CD4-positive, alpha-beta memory T cell (primary cell): ENCODE measurements at regions not wholly inside any gene's neighbourhood (a gene's known extent, or its start where the extent isn't known, plus 50 kb on each side); places are given as distances from the start of the nearest gene placed in this dataset.
"Not testable (repeated sequence)": the region's sequence is repeated elsewhere in the genome, so short reads cannot be mapped to it uniquely, and the experiment has no call there.

Experiments
- CTCF ChIA-PET: fragments of 350-600 bp; sonication (Branson Sonifier 250); formaldehyde crosslinking; loops from one replicate; lab custom pipeline; 2021; ENCODE audit warnings: inconsistent platforms; ENCODE audit not compliant: partially characterized antibody; lab: Charles Lee
- POLR2A ChIA-PET: fragments of 350-600 bp; sonication (Branson Sonifier 250); formaldehyde crosslinking; loops from one replicate; lab custom pipeline; 2021; ENCODE audit not compliant: partially characterized antibody; lab: Charles Lee
- DNase-seq, 5 donors: peaks; one replicate each; pipeline versions ENCODE4 v3.0.0 to v3.0.0-alpha.2; 2020 to 2022; ENCODE audit warnings: mixed read lengths in 1 of 5
- H3K27ac ChIP-seq: one replicate; pipeline ENCODE4 v1.7.0; 2013; ENCODE audit warnings: low read depth, low read length
- H3K27me3 ChIP-seq: 2 replicates; pipeline ENCODE4 v1.7.0; 2013; ENCODE audit warnings: mild to moderate bottlenecking, low read length, moderate library complexity; ENCODE audit not compliant: insufficient read depth
- H3K36me3 ChIP-seq: 2 replicates; pipeline ENCODE4 v1.7.0; 2013; ENCODE audit warnings: mild to moderate bottlenecking, low read length, moderate library complexity; ENCODE audit not compliant: insufficient read depth
- H3K4me1 ChIP-seq: 2 replicates; pipeline ENCODE4 v1.7.0; 2013; ENCODE audit warnings: mild to moderate bottlenecking, low read length, moderate library complexity; ENCODE audit not compliant: insufficient read depth
- H3K4me3 ChIP-seq, 2 donors: one replicate each; pipeline ENCODE4 v1.7.0; 2013; ENCODE audit warnings: low read length in 2 of 2, mild to moderate bottlenecking in 1 of 2
- H3K9me3 ChIP-seq, 2 donors: one replicate each; pipeline ENCODE4 v1.7.0; 2013; ENCODE audit warnings: low read length in 2 of 2, control low read depth in 1 of 2; ENCODE audit not compliant: control insufficient read depth in 1 of 2
- H3K27ac Mint-ChIP-seq, 7 donors: one replicate each; pipeline ENCODE4 v1.8.0; 2020 to 2021; ENCODE audit warnings: mixed read lengths in 7 of 7, mild to moderate bottlenecking in 6 of 7, inconsistent platforms in 3 of 7, moderate library complexity in 3 of 7
- H3K27me3 Mint-ChIP-seq, 2 donors: one replicate each; pipeline ENCODE4 v1.8.0; 2020 to 2021; ENCODE audit warnings: mixed read lengths in 2 of 2
- H3K36me3 Mint-ChIP-seq, 2 donors: one replicate each; pipeline ENCODE4 v1.8.0; 2020 to 2021; ENCODE audit warnings: mixed read lengths in 2 of 2, inconsistent platforms in 1 of 2, mild to moderate bottlenecking in 1 of 2
- H3K4me1 Mint-ChIP-seq, 4 donors: one replicate each; pipeline ENCODE4 v1.8.0; 2020 to 2021; ENCODE audit warnings: mixed read lengths in 4 of 4, mild to moderate bottlenecking in 1 of 4
- H3K4me3 Mint-ChIP-seq, 8 donors: one replicate each; pipeline ENCODE4 v1.8.0; 2020 to 2021; ENCODE audit warnings: mixed read lengths in 8 of 8, mild to moderate bottlenecking in 7 of 8, moderate library complexity in 6 of 8, inconsistent platforms in 3 of 8
- H3K9me3 Mint-ChIP-seq, 8 donors: one replicate each; pipeline ENCODE4 v1.8.0; 2020 to 2021; ENCODE audit warnings: mixed read lengths in 8 of 8, mild to moderate bottlenecking in 5 of 8, inconsistent platforms in 3 of 8, moderate library complexity in 1 of 8
- intact Hi-C: fragments of 100-400 bp; cut with micrococcal nuclease; formaldehyde crosslinking; loops from one replicate; pipeline ENCODE4 v1.15.1; 2023

- intact Hi-C loops, result no loop called here
Measured at GRCh38 chr1:9441451-9442133, 97.7 kb upstream of the SLC25A33 start.

DNA sequence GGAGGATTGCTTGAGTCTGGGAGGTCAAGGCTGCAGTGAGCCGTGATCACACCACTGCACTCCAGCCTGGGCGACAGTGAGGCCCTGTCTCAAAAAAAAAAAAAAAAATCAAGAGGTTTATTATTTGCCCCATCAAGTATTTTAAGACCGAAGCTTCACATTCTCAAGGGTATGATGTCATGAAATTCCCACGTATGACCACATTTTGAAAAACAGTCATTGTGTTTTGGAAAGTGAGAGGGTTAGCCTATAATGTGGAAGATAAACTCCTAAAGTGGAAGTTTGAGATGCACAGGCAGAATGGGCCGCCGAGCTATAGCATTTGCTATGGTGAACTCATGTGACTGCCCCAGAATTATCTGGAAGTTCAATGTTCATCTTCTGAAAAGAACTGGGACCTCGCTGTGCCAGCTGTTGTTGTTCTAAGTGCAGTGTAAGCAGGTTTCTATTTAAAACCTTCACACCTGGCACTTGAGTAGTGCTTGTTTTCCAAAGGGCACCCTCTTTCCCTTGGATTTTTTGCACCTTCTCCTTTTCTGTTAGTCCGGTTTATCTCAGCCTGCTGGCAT is 96.9 kb upstream of the SLC25A33 start:
- Mint-ChIP-seq H3K27ac (no peak overlapping the region), H3K9me3 (no peaks in the 10 kb centered on the region), H3K4me3 (no peak overlapping the region), H3K4me1 (no peaks in the 10 kb centered on the region), H3K36me3 (no peaks in the 10 kb centered on the region), H3K27me3 (peaks cover 3 to 21% of the 10 kb centered on the region in 2 donors)
- no peaks in the 10 kb centered on the region for H3K9me3 ChIP-seq
- no peak for DNase-seq
- CTCF ChIA-PET, result interaction anchor here (1.2 kb wide), 1 partner anchor 9 kb away, joined by 3 read pairs; no protein-coding TSS in a partner anchor
- H3K36me3 ChIP-seq, result no peaks in the 10 kb centered on the region
- POLR2A ChIA-PET, result no interaction called here
- no peak overlapping the region for H3K27ac ChIP-seq
- no peaks in the 10 kb centered on the region for H3K4me1 ChIP-seq
- intact Hi-C loops, result no loop called here
- H3K27me3 ChIP-seq, result no peaks in the 10 kb centered on the region
- H3K4me3 ChIP-seq, result no peak overlapping the region

More at GRCh38 chr1:9441451-9442133, 97.7 kb upstream of the SLC25A33 start:
- Histone ChIP-seq H3K27me3 (no peaks in the 10 kb centered on the region), H3K9me3 (no peaks in the 10 kb centered on the region), H3K27ac (no peak overlapping the region), H3K4me3 (no peak overlapping the region), H3K36me3 (no peaks in the 10 kb centered on the region), H3K4me1 (no peaks in the 10 kb centered on the region)
- ChIA-PET POLR2A (no interaction called here), CTCF (interaction anchor here (1.2 kb wide), 1 partner anchor 10 kb away, joined by 3 read pairs; no protein-coding TSS in a partner anchor)
- H3K4me3 Mint-ChIP-seq, result no peak overlapping the region
- no peaks in the 10 kb centered on the region for H3K36me3 Mint-ChIP-seq
- H3K27me3 Mint-ChIP-seq, result peaks cover 3 to 19% of the 10 kb centered on the region in 2 donors
- H3K9me3 Mint-ChIP-seq, result no peaks in the 10 kb centered on the region
- DNase-seq, result no peak
- H3K27ac Mint-ChIP-seq, result no peak overlapping the region
- H3K4me1 Mint-ChIP-seq, result no peaks in the 10 kb centered on the region

- Mint-ChIP-seq H3K36me3 (no peaks in the 10 kb centered on the region), H3K4me1 (no peaks in the 10 kb centered on the region), H3K9me3 (no peaks in the 10 kb centered on the region), H3K27me3 (peaks cover 3 to 21% of the 10 kb centered on the region in 2 donors), H3K4me3 (peak overlapping the region in 1 of 8 donors; percentile 17), H3K27ac (no peak overlapping the region)
- ChIA-PET CTCF (no interaction called here), POLR2A (no interaction called here)
- H3K27me3 ChIP-seq, result no peaks in the 10 kb centered on the region
- no peaks in the 10 kb centered on the region for H3K36me3 ChIP-seq
- H3K4me1 ChIP-seq, result no peaks in the 10 kb centered on the region
- intact Hi-C loops, result no loop called here
- H3K27ac ChIP-seq, result no peak overlapping the region
- no peak for DNase-seq
- H3K9me3 ChIP-seq, result no peaks in the 10 kb centered on the region
- H3K4me3 ChIP-seq, result no peak overlapping the region
Measured at GRCh38 chr1:9442986-9443385, 96.3 kb upstream of the SLC25A33 start.

- H3K36me3 Mint-ChIP-seq, result no peaks in the 10 kb centered on the region
- ChIA-PET POLR2A (no interaction called here), CTCF (no interaction called here)
- H3K4me1 Mint-ChIP-seq, result no peaks in the 10 kb centered on the region
- peaks cover 3 to 22% of the 10 kb centered on the region in 2 donors for H3K27me3 Mint-ChIP-seq
- H3K4me3 Mint-ChIP-seq, result no peak overlapping the region
- H3K27ac Mint-ChIP-seq, result no peak overlapping the region
- DNase-seq, result no peak
- Histone ChIP-seq H3K27ac (no peak overlapping the region), H3K4me1 (no peaks in the 10 kb centered on the region), H3K4me3 (no peak overlapping the region), H3K36me3 (no peaks in the 10 kb centered on the region), H3K9me3 (no peaks in the 10 kb centered on the region), H3K27me3 (no peaks in the 10 kb centered on the region)
- intact Hi-C loops, result no loop called here
- H3K9me3 Mint-ChIP-seq, result no peaks in the 10 kb centered on the region
Measured at GRCh38 chr1:9443913-9444445, 95.3 kb upstream of the SLC25A33 start.

DNA sequence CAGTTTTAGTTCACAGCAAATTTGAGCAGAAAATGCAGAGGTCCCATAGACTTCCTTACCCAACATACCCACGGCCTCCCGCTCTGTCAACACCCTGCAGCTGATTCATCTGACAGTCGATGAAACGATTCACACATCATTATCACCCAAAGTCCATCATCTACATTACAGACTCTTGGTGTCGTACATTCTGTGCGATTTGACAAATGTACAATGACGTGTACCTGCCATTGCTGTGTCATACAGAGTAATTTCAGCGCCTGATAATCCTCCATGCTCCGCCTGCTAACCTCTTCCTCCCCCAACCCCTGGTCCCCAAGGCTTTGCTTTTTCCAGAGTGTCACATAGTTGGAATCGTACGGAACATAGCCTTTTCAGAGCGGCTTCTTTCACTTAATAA is 94.7 kb upstream of the SLC25A33 start:
- Mint-ChIP-seq H3K27me3 (peaks cover 3 to 18% of the 10 kb centered on the region in 2 donors), H3K4me3 (no peak overlapping the region), H3K27ac (no peak overlapping the region), H3K4me1 (no peaks in the 10 kb centered on the region), H3K9me3 (no peaks in the 10 kb centered on the region), H3K36me3 (no peaks in the 10 kb centered on the region)
- Histone ChIP-seq H3K4me3 (no peak overlapping the region), H3K27me3 (no peaks in the 10 kb centered on the region), H3K4me1 (no peaks in the 10 kb centered on the region), H3K9me3 (no peaks in the 10 kb centered on the region), H3K36me3 (no peaks in the 10 kb centered on the region), H3K27ac (no peak overlapping the region)
- intact Hi-C loops, result no loop called here
- CTCF ChIA-PET, result no interaction called here
- POLR2A ChIA-PET, result no interaction called here
- no peak for DNase-seq

GRCh38 chr1:9445081-9445480 is 94.2 kb upstream of the SLC25A33 start:
- H3K36me3 ChIP-seq, H3K4me3 Mint-ChIP-seq, H3K9me3 ChIP-seq, H3K4me3 ChIP-seq, H3K36me3 Mint-ChIP-seq, H3K27me3 ChIP-seq, H3K4me1 Mint-ChIP-seq, DNase-seq, H3K4me1 ChIP-seq, intact Hi-C loops, H3K9me3 Mint-ChIP-seq, H3K27ac ChIP-seq, H3K27ac Mint-ChIP-seq, POLR2A ChIA-PET: not testable (repeated sequence)
- peaks cover 3 to 18% of the 10 kb centered on the region in 2 donors for H3K27me3 Mint-ChIP-seq
- CTCF ChIA-PET, result interaction anchor here (0.7 to 1.3 kb wide), 2 partner anchors 46 to 305 kb away, joined by 5 to 6 read pairs; no protein-coding TSS in a partner anchor

DNA sequence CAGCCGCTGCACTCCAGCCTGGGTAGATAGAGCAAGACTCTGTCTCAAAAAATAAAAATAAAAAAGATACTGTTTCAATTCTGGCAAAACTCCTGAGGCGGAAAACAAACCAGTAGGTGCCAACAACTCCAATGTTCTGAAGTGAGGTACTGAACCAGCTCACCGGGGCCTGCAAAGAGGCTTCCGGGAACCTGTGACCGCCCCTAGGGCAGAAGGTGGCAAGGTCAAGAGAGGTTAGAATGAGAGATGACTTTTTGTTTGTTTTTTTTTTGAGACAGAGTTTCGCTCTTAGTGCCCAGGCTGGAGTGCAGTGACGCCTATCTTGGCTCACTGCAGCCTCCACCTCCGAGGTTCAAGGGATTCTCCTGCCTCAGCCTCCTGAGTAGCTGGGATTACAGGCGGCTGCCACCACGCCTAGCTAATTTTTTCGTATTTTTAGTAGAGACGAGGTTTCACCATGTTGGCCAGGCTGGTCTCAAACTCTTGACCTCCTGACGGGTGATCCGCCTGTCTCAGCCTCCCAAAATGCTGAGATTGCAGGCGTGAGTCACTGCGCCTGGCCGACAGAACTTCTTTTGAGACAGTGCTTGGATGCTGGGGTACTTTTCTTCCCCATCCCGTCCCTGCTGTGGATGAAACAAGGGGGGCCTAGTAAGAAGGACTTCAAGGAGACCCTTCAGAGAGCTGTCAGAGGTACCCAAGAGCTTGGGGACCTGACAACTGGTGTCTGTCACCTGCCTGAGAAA is 91.9 kb upstream of the SLC25A33 start:
- Mint-ChIP-seq H3K4me1 (no peaks in the 10 kb centered on the region), H3K27ac (no peak overlapping the region), H3K36me3 (no peaks in the 10 kb centered on the region), H3K4me3 (no peak overlapping the region), H3K9me3 (no peaks in the 10 kb centered on the region), H3K27me3 (peaks cover 3 to 12% of the 10 kb centered on the region in 2 donors)
- Histone ChIP-seq H3K9me3 (no peaks in the 10 kb centered on the region), H3K27me3 (no peaks in the 10 kb centered on the region), H3K27ac (no peak overlapping the region), H3K4me3 (no peak overlapping the region), H3K4me1 (no peaks in the 10 kb centered on the region), H3K36me3 (no peaks in the 10 kb centered on the region)
- ChIA-PET CTCF (interaction anchor here (1.8 kb wide), 1 partner anchor 9 kb away, joined by 7 read pairs; no protein-coding TSS in a partner anchor), POLR2A (no interaction called here)
- intact Hi-C loops, result no loop called here
- no peak for DNase-seq
